ENCODE measurements at regions not wholly inside any gene's neighbourhood (a gene's known extent, or its start where the extent isn't known, plus 50 kb on each side); places are given as distances from the start of the nearest gene placed in this dataset.

DNA sequence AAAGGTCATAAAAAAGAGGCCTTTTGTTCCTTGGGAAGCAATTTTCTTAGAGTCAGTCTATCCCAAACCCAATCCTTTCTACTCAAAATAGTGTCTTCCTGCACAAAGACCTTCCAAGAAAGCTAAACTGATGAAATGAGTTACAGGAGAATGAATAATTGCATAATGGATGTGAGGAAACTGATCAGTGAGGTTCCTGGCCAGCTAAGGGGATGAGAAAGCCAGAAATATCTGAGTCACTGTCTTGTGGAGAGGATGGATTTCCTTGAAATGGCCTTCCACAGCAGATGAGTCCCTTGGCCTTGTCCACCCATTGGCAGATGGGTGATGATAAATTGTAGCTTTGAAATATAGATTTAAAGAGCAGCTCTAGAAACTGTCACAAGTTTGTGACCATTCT lies 756.1 kb downstream of the DNAH5 start:
- Mint-ChIP-seq H3K9me3 (peaks cover 40% of the 10 kb centered on the region), H3K4me1 (ENCODE audit: low read depth) (no peaks in the 10 kb centered on the region), H3K36me3 (ENCODE audit: low read depth) (no peaks in the 10 kb centered on the region; the same call in 1 of the 2 replicates), H3K4me3 (no peak overlapping the region), H3K27me3 (ENCODE audit: insufficient read depth) (no peaks in the 10 kb centered on the region), H3K27ac (no peak overlapping the region)
- no peak for DNase-seq
- TF ChIP-seq CTCF (IDR thresholded peaks at IDR 0.05) = no peak

GRCh38 chr5:13187186-13187585 lies 757.3 kb downstream of the DNAH5 start:
- H3K36me3 Mint-ChIP-seq (ENCODE audit: low read depth) = no peaks in the 10 kb centered on the region; the same call in 1 of the 2 replicates
- TF ChIP-seq CTCF (IDR thresholded peaks at IDR 0.05) = no peak
- H3K9me3 Mint-ChIP-seq = peaks cover 41% of the 10 kb centered on the region
- no peak overlapping the region for H3K27ac Mint-ChIP-seq
- no peaks in the 10 kb centered on the region for H3K27me3 Mint-ChIP-seq (ENCODE audit: insufficient read depth)
- DNase-seq = no peak
- H3K4me3 Mint-ChIP-seq = no peak overlapping the region
- no peaks in the 10 kb centered on the region for H3K4me1 Mint-ChIP-seq (ENCODE audit: low read depth)

DNA sequence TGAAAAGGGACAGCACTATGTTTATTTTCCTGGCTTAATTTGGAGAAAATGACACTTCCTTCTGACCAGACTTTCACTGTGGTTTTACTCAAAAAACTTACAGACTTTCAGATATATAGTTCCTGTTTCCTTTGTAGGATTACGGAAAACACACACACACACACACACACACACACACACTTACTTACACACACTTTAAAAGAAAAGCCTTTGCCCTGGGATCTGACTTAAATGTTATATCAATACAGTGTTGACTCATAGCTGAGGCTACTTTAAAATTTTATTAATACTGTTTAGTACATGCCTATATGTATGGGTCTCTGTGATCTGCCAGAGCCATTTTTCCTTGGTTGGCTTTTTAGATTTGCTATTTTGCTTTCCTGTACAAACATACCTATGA lies 758.3 kb downstream of the DNAH5 start:
- no peaks in the 10 kb centered on the region for H3K4me1 Mint-ChIP-seq (ENCODE audit: low read depth)
- no peak for DNase-seq
- no peak overlapping the region for H3K4me3 Mint-ChIP-seq
- no peak for TF ChIP-seq CTCF (IDR thresholded peaks at IDR 0.05)
- H3K27ac Mint-ChIP-seq = no peak overlapping the region
- H3K36me3 Mint-ChIP-seq (ENCODE audit: low read depth) = no peaks in the 10 kb centered on the region; the same call in 1 of the 2 replicates
- H3K9me3 Mint-ChIP-seq = peaks cover 38% of the 10 kb centered on the region
- no peaks in the 10 kb centered on the region for H3K27me3 Mint-ChIP-seq (ENCODE audit: insufficient read depth)

DNA sequence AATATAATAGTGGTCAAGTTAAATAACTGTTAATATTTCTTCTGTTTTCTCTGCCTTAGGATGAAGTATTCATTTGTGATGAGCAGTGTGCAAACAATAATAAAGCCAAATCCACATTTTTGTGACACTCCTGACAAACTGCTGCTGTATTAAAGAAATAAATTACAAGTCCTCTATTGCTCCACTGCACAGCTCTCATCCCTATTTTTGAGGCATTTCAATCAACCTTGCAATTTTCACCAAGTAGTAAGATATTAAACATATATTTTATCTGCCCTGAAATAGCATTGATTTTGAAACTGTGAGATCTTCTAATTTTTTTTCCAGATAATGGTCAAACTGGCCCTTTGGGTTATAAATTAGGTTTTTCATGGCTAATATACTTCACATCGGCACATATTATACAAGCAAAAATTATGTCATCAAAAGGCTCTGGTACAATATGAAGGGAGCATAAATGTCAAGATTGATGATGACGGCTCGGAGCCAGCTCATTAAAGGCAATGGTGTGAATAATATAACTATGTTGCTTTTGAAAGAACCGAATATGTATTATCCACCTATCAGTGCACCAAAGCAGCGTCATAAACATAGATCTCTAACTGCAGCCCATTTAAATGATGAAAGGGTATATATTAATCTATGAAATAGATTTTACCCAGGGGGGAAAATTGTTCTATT lies 764.9 kb downstream of the DNAH5 start:
- H3K9me3 Mint-ChIP-seq = peaks cover 17% of the 10 kb centered on the region
- H3K27ac Mint-ChIP-seq = no peak overlapping the region
- no peaks in the 10 kb centered on the region for H3K36me3 Mint-ChIP-seq (ENCODE audit: low read depth)
- H3K4me1 Mint-ChIP-seq (ENCODE audit: low read depth) = no peaks in the 10 kb centered on the region
- no peaks in the 10 kb centered on the region for H3K27me3 Mint-ChIP-seq (ENCODE audit: insufficient read depth)
- no peak for DNase-seq
- no peak for TF ChIP-seq CTCF (IDR thresholded peaks at IDR 0.05)
- H3K4me3 Mint-ChIP-seq = no peak overlapping the region

DNA sequence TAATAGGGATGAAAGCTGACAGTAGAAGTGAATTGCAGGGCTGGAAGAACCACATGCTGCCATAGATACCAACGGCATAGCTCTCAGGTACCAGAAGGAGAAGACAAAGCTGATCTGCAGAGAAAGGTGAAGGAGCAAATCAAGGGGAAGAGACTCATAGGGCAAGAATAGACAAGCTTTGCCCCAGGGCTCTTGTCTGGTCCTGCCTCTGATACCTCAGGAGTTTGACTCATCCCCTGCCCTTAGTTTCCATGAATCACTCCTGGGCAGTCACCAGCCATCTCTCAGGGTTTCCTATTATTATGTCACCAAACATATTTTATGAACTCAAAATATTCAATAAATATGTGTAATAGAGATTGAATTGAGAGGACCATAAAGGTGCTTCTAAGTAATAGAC lies 800.9 kb downstream of the DNAH5 start:
- TF ChIP-seq CTCF (IDR thresholded peaks at IDR 0.05) = no peak
- no peak for DNase-seq
- Mint-ChIP-seq H3K27me3 (ENCODE audit: insufficient read depth) (peaks cover 1% of the 10 kb centered on the region; the same call in 1 of the 2 replicates), H3K9me3 (peaks cover 19% of the 10 kb centered on the region), H3K36me3 (ENCODE audit: low read depth) (no peaks in the 10 kb centered on the region), H3K27ac (no peak overlapping the region), H3K4me1 (ENCODE audit: low read depth) (no peaks in the 10 kb centered on the region), H3K4me3 (no peak overlapping the region)
